Large intestine (tissue), 3 donors: ENCODE measurements at regions not wholly inside any gene's neighbourhood (a gene's known extent, or its start where the extent isn't known, plus 50 kb on each side); places are given as distances from the start of the nearest gene placed in this dataset.

Experiments used
- DNase-seq, 2 donors: peaks; one replicate each; pipeline versions ENCODE4 v3.0.0 to v3.0.0-alpha.2; 2013
- H3K27ac ChIP-seq: one replicate; pipeline ENCODE4 v1.5.1; 2013; ENCODE audit warnings: low read length
- H3K27me3 ChIP-seq: 2 replicates; pipeline ENCODE4 v1.6.1; 2013; ENCODE audit warnings: low read length; ENCODE audit not compliant: control insufficient read depth, insufficient read depth
- H3K36me3 ChIP-seq: 2 replicates; pipeline ENCODE4 v1.6.1; 2013; ENCODE audit warnings: low read length; ENCODE audit not compliant: control insufficient read depth, insufficient read depth
- H3K4me1 ChIP-seq: one replicate; pipeline ENCODE4 v1.6.1; 2013; ENCODE audit warnings: low read length; ENCODE audit not compliant: control insufficient read depth, insufficient read depth
- H3K4me3 ChIP-seq: one replicate; pipeline ENCODE4 v1.5.1; 2013; ENCODE audit warnings: low read length
- H3K9me3 ChIP-seq: one replicate; pipeline ENCODE4 v1.6.1; 2013; ENCODE audit warnings: mild to moderate bottlenecking, low read depth, low read length, moderate library complexity; ENCODE audit not compliant: control insufficient read depth
- WGBS: methylation state at CpG from one replicate; pipeline ENCODE4 v1.1.5; 2013; ENCODE audit warnings: low lambda C conversion rate; ENCODE audit not compliant: insufficient coverage; 5-methylcytosine and 5-hydroxymethylcytosine counted together

DNA sequence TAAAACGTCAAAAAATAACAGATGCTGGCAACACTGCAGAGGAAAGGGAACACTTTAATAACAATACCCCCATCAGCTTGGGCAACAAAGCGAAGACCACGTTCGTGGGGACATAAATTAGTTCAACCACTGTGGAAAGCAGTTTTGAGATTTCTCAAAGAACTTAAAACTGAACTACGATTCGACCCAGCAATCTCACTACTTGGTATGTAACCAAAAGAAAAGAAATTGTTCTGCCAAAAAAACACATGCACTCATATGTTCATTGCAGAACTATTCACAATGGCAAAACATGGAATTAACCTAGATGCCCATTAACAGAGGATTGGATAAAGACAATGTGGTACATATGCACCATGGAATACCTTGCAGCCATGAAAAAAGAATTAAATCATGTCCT lies 81.2 kb upstream of the RAP1B start:
- Histone ChIP-seq H3K27me3 (no peaks in the 10 kb centered on the region), H3K36me3 (no peaks in the 10 kb centered on the region), H3K27ac (no peak overlapping the region), H3K4me1 (no peaks in the 10 kb centered on the region), H3K4me3 (no peak overlapping the region), H3K9me3 (no peaks in the 10 kb centered on the region)
- no CpG with 5 or more reads among the region's 6 CpGs for WGBS
- DNase-seq = no peak

GRCh38 chr12:68529869-68530268 lies 80.8 kb upstream of the RAP1B start:
- no peak overlapping the region for H3K4me3 ChIP-seq
- DNase-seq = no peak
- no peaks in the 10 kb centered on the region for H3K36me3 ChIP-seq
- H3K27me3 ChIP-seq = no peaks in the 10 kb centered on the region
- no peak overlapping the region for H3K27ac ChIP-seq
- H3K4me1 ChIP-seq = no peaks in the 10 kb centered on the region
- no CpG with 5 or more reads among the region's 5 CpGs for WGBS
- H3K9me3 ChIP-seq = no peaks in the 10 kb centered on the region

GRCh38 chr12:68530299-68530698 lies 80.4 kb upstream of the RAP1B start:
- no peaks in the 10 kb centered on the region for H3K4me1 ChIP-seq
- H3K27ac ChIP-seq = no peak overlapping the region
- no peak for DNase-seq
- H3K27me3 ChIP-seq = no peaks in the 10 kb centered on the region
- 100% methylated on average over 3 of the region's 4 CpGs for WGBS
- no peak overlapping the region for H3K4me3 ChIP-seq
- no peaks in the 10 kb centered on the region for H3K9me3 ChIP-seq
- H3K36me3 ChIP-seq = no peaks in the 10 kb centered on the region

GRCh38 chr12:68530965-68531364 lies 79.7 kb upstream of the RAP1B start:
- Histone ChIP-seq H3K36me3 (no peaks in the 10 kb centered on the region), H3K4me3 (no peak overlapping the region), H3K9me3 (no peaks in the 10 kb centered on the region), H3K27ac (no peak overlapping the region), H3K4me1 (no peaks in the 10 kb centered on the region), H3K27me3 (no peaks in the 10 kb centered on the region)
- 71% methylated on average over 1 of the region's 1 CpG for WGBS
- DNase-seq = peak in 1 of 2 donors; percentile 4

GRCh38 chr12:68532204-68532886 lies 78.4 kb upstream of the RAP1B start:
- Histone ChIP-seq H3K27ac (no peak overlapping the region), H3K36me3 (no peaks in the 10 kb centered on the region), H3K9me3 (no peaks in the 10 kb centered on the region), H3K4me1 (no peaks in the 10 kb centered on the region), H3K27me3 (no peaks in the 10 kb centered on the region), H3K4me3 (no peak overlapping the region)
- WGBS = no CpG with 5 or more reads among the region's 1 CpG
- no peak for DNase-seq

GRCh38 chr12:68532887-68533248 lies 77.8 kb upstream of the RAP1B start:
- Histone ChIP-seq H3K4me1 (no peaks in the 10 kb centered on the region), H3K27ac (no peak overlapping the region)
- 86% methylated on average over 2 of the region's 2 CpGs for WGBS

GRCh38 chr12:68534108-68534507 lies 76.6 kb upstream of the RAP1B start:
- Histone ChIP-seq H3K36me3 (no peaks in the 10 kb centered on the region), H3K4me3 (no peak overlapping the region), H3K27ac (no peak overlapping the region), H3K4me1 (peaks cover 5% of the 10 kb centered on the region), H3K9me3 (no peaks in the 10 kb centered on the region), H3K27me3 (no peaks in the 10 kb centered on the region)
- DNase-seq = no peak
- 100% methylated on average over 1 of the region's 5 CpGs for WGBS

More at GRCh38 chr12:68532887-68533248, 77.8 kb upstream of the RAP1B start:
- Histone ChIP-seq H3K36me3 (no peaks in the 10 kb centered on the region), H3K4me3 (no peak overlapping the region), H3K27me3 (no peaks in the 10 kb centered on the region), H3K9me3 (no peaks in the 10 kb centered on the region)
- no peak for DNase-seq

DNA sequence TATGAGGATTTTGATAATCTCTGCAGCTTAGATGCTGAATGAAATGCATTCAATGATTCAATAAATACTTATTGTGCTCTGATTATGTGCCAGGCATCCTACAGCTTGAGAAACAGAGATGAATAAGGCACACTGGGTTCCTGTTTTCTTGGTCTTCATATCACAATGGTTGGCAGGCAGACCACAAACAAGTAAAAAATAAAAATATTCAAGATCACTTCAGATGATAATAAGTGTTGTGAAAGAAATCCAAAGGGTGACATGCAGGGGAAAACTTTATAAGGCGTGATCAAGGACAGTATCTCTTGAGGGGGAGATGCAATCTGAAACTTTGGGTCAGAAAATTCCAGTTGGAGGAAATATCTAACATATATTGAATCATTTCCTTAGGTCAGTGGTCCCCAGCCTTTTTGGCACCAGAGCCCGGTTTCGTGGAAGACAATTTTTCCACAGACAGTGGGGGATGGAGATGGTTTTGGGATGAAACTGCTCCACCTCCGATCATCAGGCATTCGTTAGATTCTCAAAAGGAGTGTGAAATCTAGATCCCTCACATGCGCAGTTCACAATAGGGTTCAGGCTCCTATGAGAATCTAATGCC lies 73.7 kb upstream of the RAP1B start:
- Histone ChIP-seq H3K27ac (no peak overlapping the region), H3K4me3 (no peak overlapping the region), H3K9me3 (peaks cover 4% of the 10 kb centered on the region), H3K4me1 (peaks cover 17% of the 10 kb centered on the region), H3K36me3 (no peaks in the 10 kb centered on the region), H3K27me3 (no peaks in the 10 kb centered on the region)
- 78% methylated on average over 1 of the region's 6 CpGs for WGBS
- no peak for DNase-seq

DNA sequence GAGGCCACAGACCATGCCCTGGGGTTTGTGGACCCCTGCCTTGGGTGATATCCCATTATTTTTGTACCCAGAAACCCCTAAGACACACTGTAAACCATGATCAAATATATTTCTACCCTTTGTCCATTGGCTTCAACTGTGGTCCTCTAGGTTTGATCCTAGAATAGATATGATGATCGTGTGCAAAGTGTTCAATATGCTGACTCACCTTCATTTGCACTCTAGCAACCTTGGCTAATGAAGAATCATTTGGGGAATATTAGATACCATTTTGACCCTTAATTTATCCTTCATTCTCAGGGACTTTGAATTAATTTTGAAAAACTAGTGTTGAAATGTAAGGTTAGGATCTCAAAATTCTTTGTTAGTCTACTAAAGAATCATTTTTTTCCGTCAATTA lies 73.1 kb upstream of the RAP1B start:
- no peaks in the 10 kb centered on the region for H3K27me3 ChIP-seq
- peaks cover 17% of the 10 kb centered on the region for H3K4me1 ChIP-seq
- no peak overlapping the region for H3K27ac ChIP-seq
- H3K9me3 ChIP-seq = peaks cover 4% of the 10 kb centered on the region
- no peak overlapping the region for H3K4me3 ChIP-seq
- WGBS = no CpG with 5 or more reads among the region's 2 CpGs
- H3K36me3 ChIP-seq = no peaks in the 10 kb centered on the region
- DNase-seq = no peak

DNA sequence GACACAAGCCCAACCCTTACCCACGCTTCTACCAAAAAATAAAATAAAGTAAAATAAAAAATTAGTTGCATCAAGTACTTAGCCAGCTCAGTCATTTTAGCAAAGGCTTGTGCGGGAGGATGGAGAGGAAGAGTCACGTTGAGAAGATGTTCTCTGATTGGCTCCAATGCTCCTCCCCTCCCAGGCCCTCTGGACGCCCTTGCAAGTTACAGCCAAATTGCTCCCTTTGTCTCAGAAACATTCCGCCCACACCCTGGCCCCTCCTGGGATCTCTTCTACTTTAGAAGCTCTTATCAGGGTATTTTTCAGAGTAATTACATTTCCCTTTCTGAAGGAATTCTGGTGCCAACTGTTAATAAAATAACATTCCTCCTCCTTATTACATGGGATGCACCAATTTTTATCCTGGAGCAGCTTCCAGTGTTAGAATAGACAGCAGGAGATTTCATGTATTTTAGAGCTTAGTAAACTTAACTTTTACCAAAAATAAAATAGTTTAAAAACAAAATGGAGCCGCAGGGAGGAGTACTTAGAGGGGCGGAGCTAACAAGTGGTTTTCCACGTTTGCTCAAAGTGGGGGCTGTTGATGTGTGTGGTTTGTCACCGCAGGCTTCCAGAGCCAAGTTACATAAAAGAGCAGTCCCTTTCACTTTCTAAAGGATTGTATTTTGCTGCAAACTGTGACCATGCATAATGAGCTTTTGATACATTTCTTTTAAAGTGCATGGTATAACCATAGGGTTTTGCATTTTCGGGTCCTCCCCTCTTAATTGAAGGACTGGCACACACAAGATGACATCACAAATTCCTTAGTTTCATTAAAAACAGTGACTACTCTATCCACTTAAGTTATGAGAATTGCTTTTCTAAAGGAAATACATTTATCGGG lies 71.7 kb upstream of the RAP1B start:
- DNase-seq = peak; percentile 27 to 33
- WGBS = 59% methylated on average over 3 of the region's 11 CpGs
- no peaks in the 10 kb centered on the region for H3K27me3 ChIP-seq
- H3K9me3 ChIP-seq = peaks cover 4% of the 10 kb centered on the region
- no peak overlapping the region for H3K4me3 ChIP-seq
- H3K4me1 ChIP-seq = peaks cover 17% of the 10 kb centered on the region
- no peaks in the 10 kb centered on the region for H3K36me3 ChIP-seq
- no peak overlapping the region for H3K27ac ChIP-seq
